SU-DHL-6 (cell line): ENCODE measurements at regions not wholly inside any gene's neighbourhood (a gene's known extent, or its start where the extent isn't known, plus 50 kb on each side); places are given as distances from the start of the nearest gene placed in this dataset.

ENCODE experiments used
- H2AFZ ChIP-seq: fragments of 200-600 bp; sonication (generic); 2 replicates; pipeline ENCODE4 v1.6.1; 2014; ENCODE audit warnings: low read depth, mild to moderate bottlenecking, moderate library complexity, mixed read lengths, antibody characterized with exemption, low read length; ENCODE audit not compliant: severe bottlenecking
- H3F3A ChIP-seq: fragments of 200-600 bp; shearing (Covaris generic); 2 replicates; pipeline ENCODE4 v1.6.0; 2016; ENCODE audit warnings: antibody characterized with exemption, mild to moderate bottlenecking; ENCODE audit not compliant: insufficient read depth
- H3K27ac ChIP-seq: fragments of 200-600 bp; sonication (generic); 2 replicates; pipeline ENCODE4 v1.5.1; 2016; ENCODE audit warnings: low read depth, mild to moderate bottlenecking, low read length, moderate library complexity, mixed read lengths
- H3K27me3 ChIP-seq: fragments of 200-600 bp; sonication (generic), shearing (Covaris generic); 2 replicates; pipeline ENCODE4 v1.6.0; 2014; ENCODE audit warnings: mild to moderate bottlenecking, low read length
- H3K36me3 ChIP-seq: fragments of 200-600 bp; sonication (generic); 2 replicates; pipeline ENCODE4 v1.6.1; 2014; ENCODE audit warnings: mild to moderate bottlenecking, low read length, mixed read lengths
- H3K4me2 ChIP-seq: fragments of 300-600, 200-600 bp; shearing (Covaris generic), sonication (generic); 2 replicates; pipeline ENCODE4 v1.6.0; 2014; ENCODE audit warnings: low read length, low read depth, mild to moderate bottlenecking; ENCODE audit not compliant: poor library complexity, severe bottlenecking
- H3K4me3 ChIP-seq: fragments of 200-600 bp; sonication (generic); 2 replicates; pipeline ENCODE4 v1.5.1; 2014; ENCODE audit warnings: antibody characterized with exemption, low read length, mild to moderate bottlenecking, mixed read lengths; ENCODE audit not compliant: insufficient read depth, poor library complexity, severe bottlenecking
- H3K79me2 ChIP-seq: fragments of 200-600 bp; sonication (generic); 2 replicates; pipeline ENCODE4 v1.6.1; 2014; ENCODE audit warnings: mild to moderate bottlenecking, low read length, moderate library complexity; ENCODE audit not compliant: insufficient read depth
- H3K9ac ChIP-seq: fragments of 200-600 bp; sonication (generic); 2 replicates; pipeline ENCODE4 v1.7.0; 2014; ENCODE audit warnings: mild to moderate bottlenecking, low read length
- H3K9me2 ChIP-seq: fragments of 200-600 bp; sonication (generic); replicated peaks from 2 replicates; pipeline ENCODE4 v1.6.1; 2014; ENCODE audit warnings: low read length; ENCODE audit not compliant: insufficient read depth
- H3K9me3 ChIP-seq: fragments of 200-600 bp; sonication (generic); 2 replicates; pipeline ENCODE4 v1.6.1; 2014; ENCODE audit warnings: low read length, mixed read lengths; ENCODE audit not compliant: insufficient read depth
- H4K20me1 ChIP-seq: fragments of 200-600 bp; sonication (generic); 2 replicates; pipeline ENCODE4 v1.6.1; 2014; ENCODE audit warnings: low read depth, mild to moderate bottlenecking, antibody characterized with exemption, low read length, moderate library complexity, mixed read lengths
- CTCF ChIP-seq: fragments of 200-600 bp; sonication (generic); IDR thresholded peaks from one replicate; pipeline ENCODE4 v1.5.1; 2017; ENCODE audit warnings: antibody characterized with exemption, mild to moderate bottlenecking, low read length, moderate library complexity; ENCODE audit not compliant: insufficient read depth, poor library complexity, severe bottlenecking
- EZH2phosphoT487 ChIP-seq: fragments of 200-600 bp; sonication (generic), shearing (Covaris generic); conservative IDR thresholded peaks from 2 replicates; pipeline ENCODE4 v1.6.1; 2018; ENCODE audit warnings: mild to moderate bottlenecking, antibody characterized with exemption, low read length, moderate library complexity, mixed read lengths

GRCh38 chr10:78762086-78762630 lies 306.6 kb upstream of the ZMIZ1 start:
- H3K9ac ChIP-seq: no peak overlapping the region
- no peak overlapping the region for H2AFZ ChIP-seq
- no peak for TF ChIP-seq EZH2phosphoT487
- TF ChIP-seq CTCF: no peak
- no peaks in the 10 kb centered on the region for H3K9me2 ChIP-seq
- no peak overlapping the region for H3K4me3 ChIP-seq
- no peaks in the 10 kb centered on the region for H3K9me3 ChIP-seq
- H4K20me1 ChIP-seq: no peaks in the 10 kb centered on the region
- no peak overlapping the region for H3K4me2 ChIP-seq
- no peaks in the 10 kb centered on the region for H3K79me2 ChIP-seq
- no peaks in the 10 kb centered on the region for H3F3A ChIP-seq
- H3K27ac ChIP-seq: no peak overlapping the region
- no peaks in the 10 kb centered on the region for H3K36me3 ChIP-seq
- no peaks in the 10 kb centered on the region for H3K27me3 ChIP-seq

GRCh38 chr10:78763234-78763633 lies 305.5 kb upstream of the ZMIZ1 start:
- H3K9ac ChIP-seq: no peak overlapping the region
- no peaks in the 10 kb centered on the region for H3K9me3 ChIP-seq
- no peaks in the 10 kb centered on the region for H4K20me1 ChIP-seq
- TF ChIP-seq EZH2phosphoT487 (no peak), CTCF (no peak)
- no peak overlapping the region for H3K4me3 ChIP-seq
- H3K9me2 ChIP-seq: no peaks in the 10 kb centered on the region
- no peaks in the 10 kb centered on the region for H3K36me3 ChIP-seq
- H3K27ac ChIP-seq: no peak overlapping the region
- no peak overlapping the region for H3K4me2 ChIP-seq
- H3F3A ChIP-seq: no peaks in the 10 kb centered on the region
- no peak overlapping the region for H2AFZ ChIP-seq
- H3K79me2 ChIP-seq: no peaks in the 10 kb centered on the region
- no peaks in the 10 kb centered on the region for H3K27me3 ChIP-seq

GRCh38 chr10:78763651-78764395 lies 304.9 kb upstream of the ZMIZ1 start:
- Histone ChIP-seq H3K4me2 (no peak overlapping the region), H3K27ac (no peak overlapping the region), H4K20me1 (no peaks in the 10 kb centered on the region), H3K9me3 (no peaks in the 10 kb centered on the region), H3F3A (no peaks in the 10 kb centered on the region), H3K4me3 (no peak overlapping the region), H3K79me2 (no peaks in the 10 kb centered on the region), H2AFZ (no peak overlapping the region), H3K27me3 (no peaks in the 10 kb centered on the region), H3K36me3 (no peaks in the 10 kb centered on the region), H3K9me2 (no peaks in the 10 kb centered on the region), H3K9ac (no peak overlapping the region)
- TF ChIP-seq CTCF (no peak), EZH2phosphoT487 (no peak)
